ENCODE measurements at regions not wholly inside any gene's neighbourhood (a gene's known extent, or its start where the extent isn't known, plus 50 kb on each side); places are given as distances from the start of the nearest gene placed in this dataset.
"Not testable (repeated sequence)": the region's sequence is repeated elsewhere in the genome, so short reads cannot be mapped to it uniquely, and the experiment has no call there.

- intact Hi-C loops (cut with micrococcal nuclease) = no loop called here
- H3K4me3 ChIP-seq (replicated peaks in 1 of 3; ENCODE audit: low read depth in 2 of 3, low read length in 3 of 3) = no peak overlapping the region
- H3K4me1 Mint-ChIP-seq = peaks cover 8% of the 10 kb centered on the region
- no peaks in the 10 kb centered on the region for H3K36me3 ChIP-seq (replicated peaks in 1 of 2; ENCODE audit: control insufficient read depth in 1 of 2, insufficient read depth in 2 of 2, low read length in 2 of 2)
- H3K27me3 ChIP-seq (ENCODE audit: control insufficient read depth in 2 of 2, insufficient read depth in 2 of 2, low read length in 2 of 2) = no peaks in the 10 kb centered on the region
- no CpG with 5 or more reads among the region's 6 CpGs for WGBS (ENCODE audit: insufficient coverage)
- H3K27me3 Mint-ChIP-seq (ENCODE audit: low read depth in 3 of 3) = peaks cover 4 to 7% (median 6%) of the 10 kb centered on the region in 3 donors
- H3K9me3 ChIP-seq (replicated peaks in 1 of 2; ENCODE audit: control insufficient read depth in 1 of 2, insufficient read depth in 1 of 2, low read length in 2 of 2) = no peaks in the 10 kb centered on the region
- H3K27ac ChIP-seq (ENCODE audit: low read depth in 1 of 2, low read length in 2 of 2) = no peak overlapping the region
- H2AFZ ChIP-seq (ENCODE audit: insufficient read depth, low read depth, low read length, poor library complexity, severe bottlenecking) = no peak overlapping the region
- no peaks in the 10 kb centered on the region for H3K4me1 ChIP-seq (ENCODE audit: control insufficient read depth in 1 of 2, insufficient read depth in 2 of 2, low read length in 2 of 2)
- H3K9me3 Mint-ChIP-seq = peaks cover 0 to 5% (median 0%) of the 10 kb centered on the region in 7 donors
- DNase-seq = peak; percentile 3 to 5 (median 3)
- no peaks in the 10 kb centered on the region for H3K79me2 ChIP-seq (ENCODE audit: insufficient read depth, low read length)
- no peak for TF ChIP-seq CTCF (IDR thresholded peaks at IDR 0.05)
- no peak overlapping the region for H3K4me3 Mint-ChIP-seq
- no peak overlapping the region for H3K9ac ChIP-seq (ENCODE audit: insufficient read depth, low read length, poor library complexity, severe bottlenecking)
- no peaks in the 10 kb centered on the region for H4K20me1 ChIP-seq (ENCODE audit: insufficient read depth, low read length)
- H3K36me3 Mint-ChIP-seq = no peaks in the 10 kb centered on the region
- H3K27ac Mint-ChIP-seq = no peak overlapping the region
- H3K4me2 ChIP-seq (replicated peaks; ENCODE audit: extremely low read depth, low read length, poor library complexity, severe bottlenecking) = no peak overlapping the region
Measured at GRCh38 chrX:151099001-151099400, 77.4 kb upstream of the GPR50 start.

- peaks cover 8% of the 10 kb centered on the region for H3K4me1 Mint-ChIP-seq
- no CpG with 5 or more reads among the region's 1 CpG for WGBS (ENCODE audit: insufficient coverage)
- H3K9me3 Mint-ChIP-seq = peaks cover 0 to 2% (median 0%) of the 10 kb centered on the region in 7 donors
Measured at GRCh38 chrX:151100799-151101198, 75.6 kb upstream of the GPR50 start.

GRCh38 chrX:151113200-151113599 lies 63.2 kb upstream of the GPR50 start:
- H3K9me3 Mint-ChIP-seq; intact Hi-C loops (cut with micrococcal nuclease): not testable (repeated sequence)

More at GRCh38 chrX:151100799-151101198, 75.6 kb upstream of the GPR50 start:
- H3K9me3 ChIP-seq (replicated peaks in 1 of 2; ENCODE audit: control insufficient read depth in 1 of 2, insufficient read depth in 1 of 2, low read length in 2 of 2) = no peaks in the 10 kb centered on the region
- no peaks in the 10 kb centered on the region for H3K27me3 ChIP-seq (ENCODE audit: control insufficient read depth in 2 of 2, insufficient read depth in 2 of 2, low read length in 2 of 2)
- H3K27ac ChIP-seq (ENCODE audit: low read depth in 1 of 2, low read length in 2 of 2) = no peak overlapping the region
- H3K79me2 ChIP-seq (ENCODE audit: insufficient read depth, low read length) = no peaks in the 10 kb centered on the region
- H3K4me3 Mint-ChIP-seq = no peak overlapping the region
- H3K27ac Mint-ChIP-seq = no peak overlapping the region
- no peaks in the 10 kb centered on the region for H3K36me3 ChIP-seq (replicated peaks in 1 of 2; ENCODE audit: control insufficient read depth in 1 of 2, insufficient read depth in 2 of 2, low read length in 2 of 2)
- H3K27me3 Mint-ChIP-seq (ENCODE audit: low read depth in 3 of 3) = peaks cover 5 to 9% (median 6%) of the 10 kb centered on the region in 3 donors
- H3K4me3 ChIP-seq (replicated peaks in 1 of 3; ENCODE audit: low read depth in 2 of 3, low read length in 3 of 3) = no peak overlapping the region
- no peaks in the 10 kb centered on the region for H3K36me3 Mint-ChIP-seq
- no peak overlapping the region for H3K4me2 ChIP-seq (replicated peaks; ENCODE audit: extremely low read depth, low read length, poor library complexity, severe bottlenecking)
- no peaks in the 10 kb centered on the region for H3K4me1 ChIP-seq (ENCODE audit: control insufficient read depth in 1 of 2, insufficient read depth in 2 of 2, low read length in 2 of 2)
- no peaks in the 10 kb centered on the region for H4K20me1 ChIP-seq (ENCODE audit: insufficient read depth, low read length)
- DNase-seq = no peak
- intact Hi-C loops (cut with micrococcal nuclease) = no loop called here
- H3K9ac ChIP-seq (ENCODE audit: insufficient read depth, low read length, poor library complexity, severe bottlenecking) = no peak overlapping the region
- TF ChIP-seq CTCF (IDR thresholded peaks at IDR 0.05) = no peak
- H2AFZ ChIP-seq (ENCODE audit: insufficient read depth, low read depth, low read length, poor library complexity, severe bottlenecking) = no peak overlapping the region

More at GRCh38 chrX:151113200-151113599, 63.2 kb upstream of the GPR50 start:
- not testable (repeated sequence) for H3K4me3 Mint-ChIP-seq; DNase-seq; H3K27ac Mint-ChIP-seq; H2AFZ ChIP-seq (ENCODE audit: insufficient read depth, low read depth, low read length, poor library complexity, severe bottlenecking); H4K20me1 ChIP-seq (ENCODE audit: insufficient read depth, low read length); H3K4me2 ChIP-seq (replicated peaks; ENCODE audit: extremely low read depth, low read length, poor library complexity, severe bottlenecking); H3K79me2 ChIP-seq (ENCODE audit: insufficient read depth, low read length); H3K4me1 Mint-ChIP-seq; H3K36me3 ChIP-seq (replicated peaks in 1 of 2; ENCODE audit: control insufficient read depth in 1 of 2, insufficient read depth in 2 of 2, low read length in 2 of 2); H3K36me3 Mint-ChIP-seq; H3K27me3 ChIP-seq (ENCODE audit: control insufficient read depth in 2 of 2, insufficient read depth in 2 of 2, low read length in 2 of 2); H3K27ac ChIP-seq (ENCODE audit: low read depth in 1 of 2, low read length in 2 of 2); H3K9ac ChIP-seq (ENCODE audit: insufficient read depth, low read length, poor library complexity, severe bottlenecking); H3K9me3 ChIP-seq (replicated peaks in 1 of 2; ENCODE audit: control insufficient read depth in 1 of 2, insufficient read depth in 1 of 2, low read length in 2 of 2); H3K4me3 ChIP-seq (replicated peaks in 1 of 3; ENCODE audit: low read depth in 2 of 3, low read length in 3 of 3); H3K4me1 ChIP-seq (ENCODE audit: control insufficient read depth in 1 of 2, insufficient read depth in 2 of 2, low read length in 2 of 2)
- WGBS (ENCODE audit: insufficient coverage) = no CpG with 5 or more reads among the region's 3 CpGs
- H3K27me3 Mint-ChIP-seq (ENCODE audit: low read depth in 3 of 3) = peaks cover 0 to 12% (median 8%) of the 10 kb centered on the region in 3 donors
